GM19035 (cell line): ENCODE measurements at regions not wholly inside any gene's neighbourhood (a gene's known extent, or its start where the extent isn't known, plus 50 kb on each side); places are given as distances from the start of the nearest gene placed in this dataset.

Experiments
- ATAC-seq: cut with Tn5 transposase; IDR thresholded peaks from one replicate; pipeline ENCODE4 v1.9.1; 2021; ENCODE audit not compliant: unreplicated experiment

GRCh38 chr6:15960740-15961634 lies 167.9 kb upstream of the MYLIP start:
- ATAC-seq = no peak

- ATAC-seq = no peak
Observed at GRCh38 chr6:15957655-15958169, 171.2 kb upstream of the MYLIP start.

- no peak for ATAC-seq
Observed at GRCh38 chr6:15956205-15957106, 172.4 kb upstream of the MYLIP start.

GRCh38 chr6:15955484-15955883 lies 173.4 kb upstream of the MYLIP start:
- no peak for ATAC-seq

- no peak for ATAC-seq
Observed at GRCh38 chr6:15953152-15953880, 175.6 kb upstream of the MYLIP start.

GRCh38 chr6:15952231-15953151 lies 176.4 kb upstream of the MYLIP start:
- ATAC-seq = no peak

- ATAC-seq = no peak
Observed at GRCh38 chr6:15950962-15951569, 177.8 kb upstream of the MYLIP start.

GRCh38 chr6:15949982-15950381 lies 178.9 kb upstream of the MYLIP start:
- no peak for ATAC-seq

GRCh38 chr6:15948930-15949900 lies 179.7 kb upstream of the MYLIP start:
- no peak for ATAC-seq

- no peak for ATAC-seq
Observed at GRCh38 chr6:15947923-15948322, 181.0 kb upstream of the MYLIP start.

- ATAC-seq = no peak
Observed at GRCh38 chr6:15947436-15947835, 181.4 kb upstream of the MYLIP start.

GRCh38 chr6:15946701-15947385 lies 182.0 kb upstream of the MYLIP start:
- ATAC-seq = no peak

- ATAC-seq = no peak
Observed at GRCh38 chr6:15945593-15946159, 183.2 kb upstream of the MYLIP start.

- no peak for ATAC-seq
Observed at GRCh38 chr6:15943423-15943822, 185.5 kb upstream of the MYLIP start.

- no peak for ATAC-seq
Observed at GRCh38 chr6:15941168-15941567, 187.7 kb upstream of the MYLIP start.

- ATAC-seq = no peak
Observed at GRCh38 chr6:15938107-15938506, 190.8 kb upstream of the MYLIP start.

GRCh38 chr6:15937602-15938001 lies 191.3 kb upstream of the MYLIP start:
- ATAC-seq = no peak
